GM18858 (cell line): ENCODE measurements at regions not wholly inside any gene's neighbourhood (a gene's known extent, or its start where the extent isn't known, plus 50 kb on each side); places are given as distances from the start of the nearest gene placed in this dataset.

Experiments used
- ATAC-seq: cut with Tn5 transposase; IDR thresholded peaks from one replicate; pipeline ENCODE4 v1.9.1; 2021; ENCODE audit not compliant: unreplicated experiment

DNA sequence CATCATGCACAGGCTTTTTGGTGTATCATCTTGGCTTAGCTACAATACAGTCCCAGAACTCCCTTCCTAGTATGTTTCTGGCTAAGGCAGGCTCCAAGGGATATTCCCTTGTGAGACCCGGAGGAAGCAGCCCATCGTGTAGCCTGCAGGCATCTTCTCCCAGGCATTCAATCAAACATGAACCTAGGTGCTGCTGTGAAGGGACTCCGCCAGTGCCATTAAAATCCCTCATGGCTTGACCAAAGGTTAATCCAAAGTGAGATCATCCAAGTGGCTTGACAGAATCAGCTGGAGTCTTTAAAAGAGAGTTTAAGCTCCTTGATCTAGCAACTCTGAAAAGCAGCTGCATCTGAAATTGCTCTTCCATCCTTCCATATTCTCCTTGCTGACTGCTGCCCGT is 333.9 kb downstream of the DIRAS2 start:
- ATAC-seq: no peak

DNA sequence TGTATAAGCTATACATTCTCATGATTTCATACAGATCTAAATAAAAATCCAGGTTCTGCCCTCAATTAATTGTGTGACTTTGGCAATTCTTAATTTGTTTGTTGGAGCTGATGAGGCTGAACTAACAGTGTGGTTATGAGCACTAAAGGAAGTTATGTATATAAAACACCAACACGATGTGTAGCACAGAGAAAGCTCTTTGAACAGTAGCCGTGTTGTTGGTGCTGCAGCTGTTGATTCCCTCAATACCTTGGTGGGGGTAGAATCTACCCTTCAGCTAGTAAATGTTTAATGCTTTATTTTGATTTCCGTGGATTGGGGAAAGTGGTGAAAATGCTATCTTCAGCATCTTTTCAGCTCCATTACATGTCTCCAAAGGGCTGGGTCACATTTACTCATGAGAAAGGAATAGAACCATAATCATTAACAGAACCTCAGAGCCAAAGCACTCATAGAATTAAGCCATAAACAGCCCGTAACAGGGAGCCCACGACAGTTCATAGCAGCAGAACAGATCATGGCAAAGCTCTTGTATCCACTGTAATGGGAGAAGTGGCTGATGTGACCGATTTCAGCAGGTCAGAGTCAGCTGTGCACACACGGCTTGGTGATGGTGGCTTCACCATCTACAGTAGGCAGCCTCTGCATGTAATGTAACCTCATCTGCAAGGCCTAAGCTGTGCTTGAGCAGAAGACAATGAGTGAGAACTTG is 332.7 kb downstream of the DIRAS2 start:
- ATAC-seq: no peak

DNA sequence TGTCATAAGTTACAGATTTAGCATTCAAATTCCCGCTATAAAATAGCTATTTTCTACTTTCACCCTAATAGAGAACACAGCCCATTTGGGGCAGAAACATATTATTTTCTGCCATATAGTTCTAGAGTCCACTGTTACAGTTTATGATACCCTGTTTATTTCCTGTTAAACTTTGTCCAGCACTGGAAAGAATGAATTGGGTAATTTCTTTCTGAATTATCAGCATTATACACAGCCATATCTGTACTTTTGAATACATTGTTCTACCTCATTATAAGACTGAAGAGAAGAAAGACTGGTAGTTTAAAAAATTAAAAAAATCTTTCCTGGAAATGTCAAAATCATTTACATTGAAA is 332.1 kb downstream of the DIRAS2 start:
- no peak for ATAC-seq

DNA sequence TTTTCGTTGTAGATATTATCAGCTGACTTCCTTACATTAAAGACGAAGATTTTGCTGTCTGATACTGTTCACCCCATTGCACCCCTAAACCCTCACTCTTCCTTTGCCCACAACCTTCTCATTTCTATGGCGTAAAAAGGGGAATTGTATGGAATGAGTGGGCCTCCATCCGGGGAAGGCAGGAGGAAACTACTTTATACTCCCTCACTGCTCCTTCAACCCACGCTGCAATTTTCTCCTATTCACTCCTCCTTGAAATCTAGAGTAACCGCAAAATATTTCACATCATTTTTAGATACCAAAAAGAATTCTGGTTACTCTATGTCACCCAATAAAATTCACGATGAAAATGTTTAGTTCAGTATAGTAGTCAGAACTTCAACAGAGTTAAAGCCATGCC is 330.8 kb downstream of the DIRAS2 start:
- ATAC-seq: no peak

DNA sequence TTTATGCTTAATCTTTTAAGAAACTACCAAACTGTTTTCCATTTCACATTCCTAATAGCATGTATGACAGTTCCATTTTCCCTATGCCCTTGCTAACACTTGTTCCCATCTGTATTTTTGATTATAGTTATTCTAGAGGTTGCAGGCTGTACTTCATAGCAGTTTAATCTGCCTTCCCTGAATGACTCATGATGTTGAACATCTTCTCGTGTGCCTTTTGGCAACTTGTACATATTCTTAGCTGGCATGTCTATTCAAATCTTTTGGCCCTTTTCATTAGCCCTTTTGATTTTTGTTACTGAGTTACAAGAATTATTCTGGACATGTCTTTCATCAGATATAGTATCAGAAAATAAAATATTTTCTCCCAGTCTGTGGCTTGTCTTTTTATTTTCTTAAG is 320.3 kb downstream of the DIRAS2 start:
- ATAC-seq: no peak

DNA sequence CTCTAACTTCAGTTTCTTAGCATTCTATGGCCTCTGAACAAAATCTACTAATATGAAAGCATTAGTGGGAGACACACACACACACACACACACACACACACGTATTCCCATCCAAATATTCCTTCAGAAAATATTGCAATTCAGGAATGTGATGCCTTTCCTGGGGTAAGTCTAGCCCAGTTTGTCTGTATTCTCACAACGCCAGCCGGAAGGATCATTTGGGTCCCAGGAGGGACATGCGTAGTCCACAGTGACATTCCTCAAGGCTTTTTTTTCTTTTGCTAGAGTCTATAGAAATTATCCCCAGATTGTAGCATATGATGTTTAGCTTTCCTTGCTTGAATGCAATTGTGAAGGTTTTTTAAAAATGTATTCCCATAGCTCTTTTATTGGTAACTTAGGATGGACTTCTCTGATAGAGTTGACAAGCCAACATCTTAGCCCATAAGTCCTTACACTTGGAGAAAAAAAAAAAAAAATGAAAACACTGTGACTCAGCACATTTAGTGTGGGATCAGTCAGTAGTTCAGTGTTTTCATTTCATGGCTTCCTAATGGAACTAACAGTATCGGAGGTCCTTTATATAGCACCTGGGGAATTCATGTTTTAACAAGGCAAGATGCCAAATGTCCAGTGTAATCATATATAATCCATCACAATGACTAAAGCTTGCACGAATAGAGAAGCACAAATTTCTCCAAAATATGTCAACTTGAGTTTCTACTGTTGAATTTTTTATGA is 316.5 kb downstream of the DIRAS2 start:
- ATAC-seq: no peak

DNA sequence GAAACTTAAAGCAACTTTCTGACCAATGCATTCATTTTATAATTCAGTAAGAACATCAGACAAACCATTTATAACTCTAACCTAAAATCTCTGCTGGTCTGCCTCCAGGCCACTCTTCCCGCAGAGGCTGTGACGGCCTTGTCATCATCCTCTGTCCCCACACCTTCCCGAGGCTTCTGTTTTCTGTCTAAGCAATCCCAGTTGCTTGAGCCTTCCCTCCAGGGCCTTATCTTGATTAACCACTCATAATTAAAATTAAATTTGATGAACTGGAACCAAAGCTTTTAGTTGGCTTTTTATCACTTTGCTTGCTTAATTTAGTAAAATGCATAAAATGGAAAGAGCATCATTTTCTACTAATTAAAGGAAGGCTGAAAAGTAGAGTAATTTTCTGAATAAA is 312.4 kb downstream of the DIRAS2 start:
- ATAC-seq: no peak

DNA sequence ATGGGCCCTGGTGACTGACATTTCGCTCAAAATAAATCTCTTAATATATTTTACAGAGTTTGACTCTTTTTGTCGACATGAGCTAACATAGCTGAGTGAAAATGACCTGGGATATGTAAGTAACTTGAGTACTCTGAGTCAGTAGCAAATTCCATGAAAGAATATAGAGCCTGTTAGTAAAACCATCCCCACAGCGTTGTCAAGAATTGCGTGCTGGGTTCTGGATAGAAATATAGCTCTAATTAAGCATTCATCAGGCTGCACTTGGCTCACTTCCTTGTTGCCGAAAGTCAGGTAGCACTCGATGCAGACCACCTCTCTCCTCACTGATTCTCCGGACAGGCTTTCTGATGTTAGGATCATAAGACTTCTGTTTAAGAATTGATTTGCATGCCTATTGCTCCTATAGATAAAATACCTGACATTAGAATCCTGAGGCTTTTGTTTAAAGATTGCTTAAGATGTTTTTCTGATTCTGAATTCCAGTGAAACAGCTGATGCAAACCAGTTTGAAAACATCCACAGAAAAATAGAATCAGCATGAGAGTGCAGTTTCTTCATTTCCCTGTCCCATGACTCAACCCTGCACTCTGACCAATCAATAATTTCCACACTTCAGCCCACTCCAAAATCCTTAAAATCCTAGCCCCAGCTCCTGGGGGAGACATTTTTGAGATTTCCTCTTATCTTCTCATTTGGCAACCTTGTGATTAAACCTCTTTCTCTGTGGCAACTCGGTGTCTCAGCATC is 310.6 kb downstream of the DIRAS2 start:
- no peak for ATAC-seq

DNA sequence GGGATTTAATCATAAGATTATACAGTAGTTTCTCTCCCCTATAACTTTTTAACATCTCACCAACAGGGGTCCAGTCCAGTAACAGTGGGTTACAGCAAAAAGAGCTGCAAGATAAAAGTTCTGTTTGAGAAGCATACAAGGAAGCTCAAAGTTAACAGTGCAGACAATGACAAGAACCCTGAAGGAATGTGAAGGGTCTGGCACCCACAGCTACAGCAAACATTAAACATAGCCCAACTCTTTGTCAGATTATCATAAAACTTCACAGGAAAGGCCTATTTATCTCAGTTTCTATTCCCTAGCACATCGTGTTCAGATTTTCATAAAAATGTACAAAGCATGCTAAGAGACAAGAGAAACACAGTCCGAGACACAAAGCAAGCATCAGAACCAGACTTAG is 309.4 kb downstream of the DIRAS2 start:
- no peak for ATAC-seq

DNA sequence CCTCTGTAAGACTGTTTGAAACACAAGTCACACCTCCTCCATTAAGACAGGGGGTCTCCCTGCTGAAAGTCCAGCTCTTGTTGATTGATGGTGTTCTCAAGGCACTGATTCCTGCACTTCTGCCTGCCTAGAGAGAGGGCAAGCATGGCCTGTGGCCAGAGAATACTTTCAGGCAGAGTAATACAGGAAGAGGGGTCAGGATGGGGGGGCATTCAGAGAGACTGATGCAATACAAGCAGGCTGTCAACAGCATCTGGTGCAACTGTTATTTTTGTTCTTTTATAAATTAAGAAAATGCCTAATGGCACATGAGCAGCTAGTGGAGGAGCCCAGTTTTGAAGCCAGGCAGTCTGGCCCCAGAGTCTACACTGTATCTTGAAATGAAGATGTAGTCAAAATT is 302.2 kb downstream of the DIRAS2 start:
- ATAC-seq: no peak

DNA sequence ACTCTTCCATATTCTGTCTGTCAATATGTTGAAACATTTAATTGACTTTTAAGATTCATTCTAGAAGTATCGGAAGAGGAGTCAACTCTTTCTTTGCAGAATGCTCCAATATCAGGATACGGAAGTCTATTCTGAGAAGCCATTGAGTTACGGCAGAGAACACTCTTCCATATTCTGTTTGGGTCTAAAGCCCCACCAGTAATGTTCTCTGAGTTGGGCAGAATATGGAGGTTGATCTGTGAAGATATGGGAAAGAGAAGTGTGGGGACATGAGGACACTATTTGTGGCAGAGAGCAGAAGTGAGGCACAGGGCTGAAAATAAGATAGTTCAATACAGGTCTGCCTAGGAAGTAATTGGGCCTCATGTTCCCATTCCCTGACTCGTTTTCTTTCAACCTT is 300.0 kb downstream of the DIRAS2 start:
- no peak for ATAC-seq

DNA sequence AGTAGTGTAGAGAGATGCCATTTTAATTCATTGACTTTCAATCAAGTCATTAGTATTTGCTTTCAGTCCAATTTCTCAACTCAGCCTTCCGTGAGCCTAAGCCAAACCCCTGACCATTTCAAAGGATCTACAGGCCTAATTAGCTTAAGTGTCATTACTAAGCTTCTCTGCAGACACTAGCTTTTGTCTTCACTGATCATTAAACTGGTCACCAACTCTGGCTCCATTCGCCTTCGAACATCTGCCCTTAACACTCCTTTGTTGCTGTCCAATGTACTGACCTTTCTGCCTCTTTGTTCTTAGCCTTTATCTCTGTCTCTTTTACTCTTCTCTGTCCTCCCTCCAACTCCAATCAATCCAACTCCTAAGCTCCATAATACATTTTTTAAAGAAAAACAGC is 299.3 kb downstream of the DIRAS2 start:
- no peak for ATAC-seq

DNA sequence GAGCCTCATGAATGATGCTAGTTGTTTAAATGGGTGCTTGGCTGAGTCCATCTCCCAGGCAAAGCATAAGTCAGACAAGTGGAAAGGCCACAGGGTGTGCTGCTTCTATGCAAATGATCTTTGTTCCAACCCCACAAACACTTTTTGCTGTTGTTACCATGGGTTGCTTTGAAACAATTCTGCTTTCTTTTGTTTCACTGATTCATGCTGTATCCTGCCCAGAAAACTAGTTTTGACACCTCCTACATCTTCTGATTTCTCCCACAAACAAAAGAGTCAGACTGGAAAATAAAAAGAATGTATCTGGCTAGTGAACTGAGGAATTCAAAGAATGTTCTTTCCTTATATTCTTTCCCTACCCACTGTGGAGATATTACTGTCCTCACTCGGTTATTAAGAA is 298.6 kb downstream of the DIRAS2 start:
- no peak for ATAC-seq

DNA sequence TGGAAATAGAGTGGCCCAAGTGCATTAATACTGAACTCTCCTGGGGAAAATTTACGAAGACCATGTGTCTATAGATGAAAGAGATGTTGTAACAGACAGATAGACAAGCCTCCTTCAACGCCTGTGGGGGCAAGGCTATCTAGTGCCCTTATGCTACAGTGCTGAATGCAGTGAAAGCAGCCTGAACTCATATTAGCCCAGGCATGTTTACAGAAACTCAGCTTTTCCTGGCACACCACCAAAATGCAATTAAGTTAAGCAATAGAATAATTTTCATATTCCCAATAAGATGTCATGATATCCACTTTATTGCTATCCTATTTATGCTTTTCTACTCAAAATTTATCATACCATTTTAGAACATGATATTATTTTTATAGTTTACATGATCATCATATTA is 277.0 kb downstream of the DIRAS2 start:
- ATAC-seq: no peak

DNA sequence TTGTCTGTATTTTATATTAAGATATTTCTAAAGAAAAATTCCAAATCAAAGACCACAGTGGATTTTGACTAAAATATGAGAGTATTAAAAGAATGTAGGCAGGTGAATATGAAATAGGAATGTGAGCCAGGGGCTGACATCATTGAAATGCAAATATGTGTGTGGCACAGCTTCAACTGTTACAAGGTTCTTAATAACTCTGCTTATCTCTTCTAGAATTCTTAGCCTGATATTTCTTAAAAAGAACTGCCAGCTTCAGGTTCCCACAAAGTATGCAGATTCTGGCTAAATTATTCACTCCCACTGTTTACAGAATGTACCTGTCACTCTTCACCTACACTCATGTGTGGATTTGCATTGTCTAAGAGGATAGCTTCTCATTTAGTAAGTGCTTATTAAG is 274.4 kb downstream of the DIRAS2 start:
- no peak for ATAC-seq

DNA sequence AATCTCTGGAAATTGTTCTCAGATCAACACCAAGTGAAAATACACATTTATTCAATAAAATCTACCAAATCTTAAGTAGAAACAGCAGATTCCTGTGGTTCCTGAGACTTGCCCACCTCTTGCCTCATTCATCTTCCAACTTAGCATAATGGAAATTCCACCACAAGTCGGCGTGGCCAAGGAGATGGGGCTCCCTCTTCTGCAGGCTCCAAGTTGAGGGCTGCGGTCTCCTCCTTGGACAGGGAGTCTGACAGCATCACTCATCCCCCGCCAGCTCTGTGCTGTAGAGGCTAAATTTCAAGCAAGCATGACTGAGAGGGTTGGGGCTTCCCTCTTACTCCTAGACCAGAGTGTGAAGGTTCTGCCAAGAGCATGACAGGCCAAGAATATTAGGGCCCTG is 273.7 kb downstream of the DIRAS2 start:
- no peak for ATAC-seq

DNA sequence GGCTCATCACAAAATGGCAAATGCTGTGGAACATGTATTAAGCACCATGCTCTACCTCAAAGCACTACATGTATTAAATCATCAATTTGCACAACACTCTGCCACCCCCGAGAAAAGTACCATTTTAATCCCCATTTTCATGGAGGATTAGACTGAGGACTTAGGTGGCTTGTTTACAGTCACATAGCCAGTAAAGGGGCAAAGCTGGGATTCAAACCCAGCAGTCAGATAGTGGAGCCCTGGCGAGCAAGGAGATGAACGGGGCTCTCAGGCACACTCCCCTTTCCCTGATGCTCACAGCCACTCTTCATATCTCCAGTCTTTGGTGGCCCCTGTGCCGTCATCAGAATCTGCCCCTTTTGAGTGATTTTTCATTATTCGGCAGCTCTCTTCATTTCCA is 262.9 kb downstream of the DIRAS2 start:
- ATAC-seq: no peak

DNA sequence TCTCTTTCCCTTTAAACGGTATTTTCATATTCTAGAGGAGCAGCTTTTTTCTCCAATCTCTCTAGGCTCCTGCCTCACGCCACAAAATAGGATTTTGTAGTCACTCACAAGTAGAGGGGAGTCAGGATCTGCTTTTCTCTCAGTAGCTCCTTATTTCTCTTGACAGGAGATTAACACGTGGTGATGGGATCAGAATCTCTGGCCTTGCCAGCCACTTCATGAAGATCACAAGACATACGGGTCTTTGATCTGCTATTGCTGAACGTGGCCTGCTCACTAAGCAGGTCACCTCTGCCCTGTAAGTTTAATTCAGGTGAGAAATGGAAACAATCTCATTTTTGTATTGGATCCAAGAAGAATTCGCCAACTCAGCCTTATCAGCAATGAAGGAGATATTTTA is 257.5 kb downstream of the DIRAS2 start:
- ATAC-seq: no peak

DNA sequence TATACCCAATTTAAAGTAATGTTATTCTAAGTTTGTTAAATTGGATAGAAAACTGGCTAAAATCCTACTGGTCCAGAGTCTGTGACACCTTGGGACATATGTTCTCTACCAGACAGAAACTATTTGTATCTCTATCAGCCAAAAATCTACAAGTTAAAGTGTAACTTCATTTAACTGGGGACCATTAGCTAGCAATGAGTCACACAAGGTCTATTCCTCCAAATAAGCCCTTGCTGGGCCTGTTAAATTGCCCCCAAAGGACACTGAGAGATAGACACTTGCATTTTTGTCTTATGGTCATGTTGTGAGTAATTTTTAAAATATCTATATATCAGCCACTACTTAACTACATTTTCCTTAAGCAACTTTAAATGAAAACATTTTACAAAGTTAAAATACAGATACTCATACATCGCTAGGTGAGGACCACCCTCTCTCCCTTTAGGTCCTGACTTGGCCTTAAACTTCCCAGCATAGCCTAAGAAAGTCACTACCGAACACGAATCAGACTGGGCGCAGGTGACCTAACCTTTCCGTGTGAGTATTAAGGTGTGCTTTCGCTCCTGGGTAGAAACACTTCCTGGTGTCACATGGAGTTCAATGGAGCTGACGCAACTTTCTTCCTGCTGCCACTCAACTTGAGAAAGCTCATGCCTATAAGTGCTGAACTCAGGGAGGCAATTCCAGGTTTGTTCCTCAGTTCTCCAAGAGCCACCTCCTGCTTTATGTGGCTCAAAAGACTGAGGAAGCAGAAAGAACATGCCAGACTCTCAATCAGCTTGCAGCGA is 249.1 kb downstream of the DIRAS2 start:
- no peak for ATAC-seq

DNA sequence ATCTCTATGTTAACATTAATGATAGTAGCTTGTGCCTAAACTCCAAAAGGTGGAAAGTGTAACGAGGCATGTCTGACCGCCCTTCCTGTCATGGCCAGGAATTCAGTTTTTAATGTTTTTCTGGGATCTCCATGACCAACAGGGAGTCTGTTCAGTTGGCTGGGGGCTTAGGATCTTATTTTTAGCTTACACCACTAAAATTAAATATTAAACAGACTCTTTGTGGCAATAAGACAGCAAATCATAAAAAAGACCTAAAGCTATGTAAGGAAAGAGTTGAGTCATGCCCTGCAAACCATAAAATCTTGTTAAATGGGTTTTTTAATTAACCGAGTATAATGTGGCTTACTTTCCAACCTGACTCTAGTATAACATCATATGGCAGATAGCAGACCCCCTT is 247.8 kb downstream of the DIRAS2 start:
- ATAC-seq: no peak

DNA sequence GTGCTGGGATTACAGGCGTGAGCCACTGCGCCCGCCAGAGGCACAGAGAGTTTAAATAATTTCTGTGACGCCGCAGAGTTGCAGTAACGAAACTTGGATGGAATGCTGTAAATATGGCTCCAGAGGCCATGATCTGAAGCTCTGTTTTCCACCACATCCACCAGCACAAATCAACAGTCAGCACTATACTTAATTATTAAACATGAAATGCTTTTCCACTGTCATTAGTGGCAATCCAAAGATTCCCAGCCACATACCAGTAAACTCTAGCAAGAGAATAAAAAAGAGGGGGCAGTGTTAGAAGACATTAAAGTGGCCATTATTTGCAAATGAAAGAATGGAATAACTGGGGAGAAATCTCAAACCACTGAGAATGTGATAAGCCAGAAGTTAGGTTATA is 242.5 kb downstream of the DIRAS2 start:
- ATAC-seq: no peak
